Hepatocyte (in vitro differentiated cells): ENCODE measurements at regions not wholly inside any gene's neighbourhood (a gene's known extent, or its start where the extent isn't known, plus 50 kb on each side); places are given as distances from the start of the nearest gene placed in this dataset.
A peak's percentile ranks its signal among the peaks of the same experiment; 100 is the strongest.

ENCODE experiments used
- DNase-seq: peaks from one replicate; pipeline ENCODE4 v3.0.0-alpha.2; 2016; ENCODE audit warnings: low spot score
- H2AFZ ChIP-seq: fragments of 200-600 bp; sonication (generic); 2 replicates; pipeline ENCODE4 v1.6.0; 2016; ENCODE audit warnings: antibody characterized with exemption, mild to moderate bottlenecking
- H3K27ac ChIP-seq: fragments of 200-600 bp; sonication (generic); 2 replicates; pipeline ENCODE4 v1.5.1; 2016; ENCODE audit warnings: mild to moderate bottlenecking
- H3K27me3 ChIP-seq: fragments of 200-600 bp; sonication (generic); 2 replicates; pipeline ENCODE4 v1.6.1; 2016
- H3K36me3 ChIP-seq: fragments of 200-600 bp; sonication (generic); replicated peaks from 2 replicates; pipeline ENCODE4 v1.5.1; 2016; ENCODE audit warnings: low read depth; ENCODE audit not compliant: insufficient read depth
- H3K4me1 ChIP-seq: fragments of 200-600 bp; sonication (generic); 2 replicates; pipeline ENCODE4 v1.5.1; 2016; ENCODE audit warnings: mild to moderate bottlenecking, moderate library complexity; ENCODE audit not compliant: insufficient read depth
- H3K4me2 ChIP-seq: fragments of 200-600 bp; sonication (generic); 2 replicates; pipeline ENCODE4 v1.6.0; 2016
- H3K4me3 ChIP-seq: fragments of 200-600 bp; sonication (generic); 2 replicates; pipeline ENCODE4 v1.5.1; 2016; ENCODE audit warnings: mild to moderate bottlenecking
- H3K79me2 ChIP-seq: fragments of 200-600 bp; sonication (generic); 2 replicates; pipeline ENCODE4 v1.6.0; 2017; ENCODE audit warnings: mild to moderate bottlenecking
- H3K9me2 ChIP-seq: fragments of 200-600 bp; sonication (generic); replicated peaks from 2 replicates; pipeline ENCODE4 v1.6.0; 2017; ENCODE audit warnings: mild to moderate bottlenecking; ENCODE audit not compliant: insufficient read depth
- H3K9me3 ChIP-seq: fragments of 200-600 bp; sonication (generic); 2 replicates; pipeline ENCODE4 v1.5.1; 2016; ENCODE audit warnings: low read depth, mild to moderate bottlenecking
- H4K20me1 ChIP-seq: fragments of 200-600 bp; sonication (generic); 2 replicates; pipeline ENCODE4 v1.6.0; 2016; ENCODE audit warnings: mild to moderate bottlenecking; ENCODE audit not compliant: insufficient read depth, poor library complexity, severe bottlenecking
- EZH2 ChIP-seq: fragments of 200-600 bp; sonication (generic); IDR thresholded peaks from 2 replicates; pipeline ENCODE4 v1.6.1; 2016; ENCODE audit warnings: antibody characterized with exemption, mild to moderate bottlenecking, borderline replicate concordance
- EZH2phosphoT487 ChIP-seq: fragments of 200-600 bp; sonication (generic); IDR thresholded peaks from one replicate; pipeline ENCODE4 v1.6.1; 2018; ENCODE audit warnings: antibody characterized with exemption, mild to moderate bottlenecking, low read depth, moderate library complexity; ENCODE audit not compliant: unreplicated experiment, severe bottlenecking
- WGBS: methylation state at CpG from one replicate; pipeline ENCODE4 v1.1.6; 2016; ENCODE audit warnings: low lambda C conversion rate; ENCODE audit errors: missing lambda C conversion rate; 5-methylcytosine and 5-hydroxymethylcytosine counted together
- TF ChIP-seq, protein P1 (sequence below): fragments of 200-600 bp; sonication (generic); IDR thresholded peaks from 2 replicates; pipeline ENCODE4 v1.5.1; 2016; ENCODE audit warnings: antibody characterized with exemption, mild to moderate bottlenecking; ENCODE audit not compliant: poor library complexity

GRCh38 chr6:19690325-19691075 lies 146.7 kb upstream of the ID4 start:
- no peaks in the 10 kb centered on the region for H3K4me1 ChIP-seq
- no peaks in the 10 kb centered on the region for H3K9me2 ChIP-seq
- no peak overlapping the region for H3K27ac ChIP-seq
- H3K9me3 ChIP-seq, result no peaks in the 10 kb centered on the region
- WGBS, result 66% methylated on average over 6 of the region's 6 CpGs
- TF ChIP-seq EZH2phosphoT487 (no peak), EZH2 (no peak)
- TF ChIP-seq, protein P1, sequence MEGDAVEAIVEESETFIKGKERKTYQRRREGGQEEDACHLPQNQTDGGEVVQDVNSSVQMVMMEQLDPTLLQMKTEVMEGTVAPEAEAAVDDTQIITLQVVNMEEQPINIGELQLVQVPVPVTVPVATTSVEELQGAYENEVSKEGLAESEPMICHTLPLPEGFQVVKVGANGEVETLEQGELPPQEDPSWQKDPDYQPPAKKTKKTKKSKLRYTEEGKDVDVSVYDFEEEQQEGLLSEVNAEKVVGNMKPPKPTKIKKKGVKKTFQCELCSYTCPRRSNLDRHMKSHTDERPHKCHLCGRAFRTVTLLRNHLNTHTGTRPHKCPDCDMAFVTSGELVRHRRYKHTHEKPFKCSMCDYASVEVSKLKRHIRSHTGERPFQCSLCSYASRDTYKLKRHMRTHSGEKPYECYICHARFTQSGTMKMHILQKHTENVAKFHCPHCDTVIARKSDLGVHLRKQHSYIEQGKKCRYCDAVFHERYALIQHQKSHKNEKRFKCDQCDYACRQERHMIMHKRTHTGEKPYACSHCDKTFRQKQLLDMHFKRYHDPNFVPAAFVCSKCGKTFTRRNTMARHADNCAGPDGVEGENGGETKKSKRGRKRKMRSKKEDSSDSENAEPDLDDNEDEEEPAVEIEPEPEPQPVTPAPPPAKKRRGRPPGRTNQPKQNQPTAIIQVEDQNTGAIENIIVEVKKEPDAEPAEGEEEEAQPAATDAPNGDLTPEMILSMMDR, result no peak
- H3K36me3 ChIP-seq, result no peaks in the 10 kb centered on the region
- H4K20me1 ChIP-seq, result no peaks in the 10 kb centered on the region
- DNase-seq, result no peak
- peaks cover 42% of the 10 kb centered on the region for H3K27me3 ChIP-seq
- H2AFZ ChIP-seq, result no peak overlapping the region
- H3K79me2 ChIP-seq, result no peaks in the 10 kb centered on the region
- no peak overlapping the region for H3K4me3 ChIP-seq
- H3K4me2 ChIP-seq, result peak overlapping the region; percentile 88

- no peak overlapping the region for H3K27ac ChIP-seq
- H3K27me3 ChIP-seq, result peaks cover 42% of the 10 kb centered on the region
- no peaks in the 10 kb centered on the region for H3K4me1 ChIP-seq
- no peaks in the 10 kb centered on the region for H4K20me1 ChIP-seq
- H2AFZ ChIP-seq, result peak overlapping the region; percentile 27
- TF ChIP-seq, protein P1, result no peak
- peak; percentile 69 for TF ChIP-seq EZH2
- H3K9me2 ChIP-seq, result no peaks in the 10 kb centered on the region
- no peaks in the 10 kb centered on the region for H3K36me3 ChIP-seq
- H3K4me3 ChIP-seq, result peak overlapping the region; percentile 33
- under 1% methylated on average over 38 of the region's 44 CpGs for WGBS
- H3K4me2 ChIP-seq, result peak overlapping the region; percentile 88
- no peaks in the 10 kb centered on the region for H3K9me3 ChIP-seq
- H3K79me2 ChIP-seq, result no peaks in the 10 kb centered on the region
- peak; percentile 26 for DNase-seq
Observed at GRCh38 chr6:19691465-19692167, 145.6 kb upstream of the ID4 start.

GRCh38 chr6:19692506-19693298 lies 144.5 kb upstream of the ID4 start:
- DNase-seq, result no peak
- no peak for TF ChIP-seq EZH2phosphoT487
- no peak for TF ChIP-seq EZH2
- TF ChIP-seq, protein P1, result no peak
- Histone ChIP-seq H3K4me1 (no peaks in the 10 kb centered on the region), H4K20me1 (no peaks in the 10 kb centered on the region), H3K36me3 (no peaks in the 10 kb centered on the region), H3K27me3 (peaks cover 42% of the 10 kb centered on the region), H3K4me3 (no peak overlapping the region), H3K4me2 (peak overlapping the region; percentile 88), H3K27ac (no peak overlapping the region), H2AFZ (no peak overlapping the region), H3K9me3 (no peaks in the 10 kb centered on the region), H3K9me2 (no peaks in the 10 kb centered on the region), H3K79me2 (no peaks in the 10 kb centered on the region)
- WGBS, result 57% methylated on average over 3 of the region's 3 CpGs
